ENCODE measurements at regions not wholly inside any gene's neighbourhood (a gene's known extent, or its start where the extent isn't known, plus 50 kb on each side); places are given as distances from the start of the nearest gene placed in this dataset.

DNA sequence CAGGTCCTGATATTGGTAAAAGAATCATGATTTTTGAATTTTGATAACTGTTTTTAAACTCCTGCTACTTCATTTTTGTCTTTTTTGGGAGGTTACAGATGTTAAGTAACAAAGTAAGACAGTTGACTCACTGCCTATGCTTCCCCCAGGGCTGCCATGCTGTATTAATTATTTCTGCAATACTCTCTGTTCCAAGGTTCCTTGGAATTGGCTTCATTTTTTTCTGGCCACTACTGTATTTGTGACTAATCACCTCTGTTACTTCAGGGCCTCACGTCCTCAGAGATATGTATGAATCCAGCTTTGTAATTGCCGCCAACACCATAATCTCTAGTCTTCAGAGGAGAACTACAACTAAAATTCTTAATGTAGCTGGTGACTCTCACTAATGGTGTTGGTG, 1729.3 kb downstream of the C4orf33 start:
- ATAC-seq (no peak), DNase-seq (ENCODE audit: extremely low read depth in 1 of 4, low spot score in 3 of 4) (no peak)
- in situ Hi-C loops (cut with MboI) = no loop called here
- TF ChIP-seq KDM5B (IDR thresholded peaks at IDR 0.05; ENCODE audit: insufficient replicate concordance, low read depth, low read length) (no peak), ZKSCAN3 (CRISPR knock-in tag; IDR thresholded peaks at IDR 0.05) (no peak), PTRF (tag; IDR thresholded peaks at IDR 0.05) (no peak), PTBP1 (IDR thresholded peaks at IDR 0.05; ENCODE audit: low read depth, low read length) (no peak), BACH1 (tag; IDR thresholded peaks at IDR 0.05) (no peak), RBM17 (IDR thresholded peaks at IDR 0.05; ENCODE audit: borderline replicate concordance, low read depth, low read length) (no peak), POLR2H (tag; IDR thresholded peaks at IDR 0.05; ENCODE audit: low read depth) (no peak), MCM7 (IDR thresholded peaks at IDR 0.05) (no peak), CHCHD3 (CRISPR knock-in tag; IDR thresholded peaks at IDR 0.05) (no peak), MEIS2 (IDR thresholded peaks at IDR 0.05; ENCODE audit: partially characterized antibody) (no peak), HNRNPK (IDR thresholded peaks at IDR 0.05; ENCODE audit: low read depth, low read length, poor library complexity, severe bottlenecking) (no peak), TAF1 (IDR thresholded peaks at IDR 0.05; ENCODE audit: control insufficient read depth, extremely low read depth, insufficient read depth, low read length, severe bottlenecking) (no peak)
- TF ChIP-seq, protein P1, sequence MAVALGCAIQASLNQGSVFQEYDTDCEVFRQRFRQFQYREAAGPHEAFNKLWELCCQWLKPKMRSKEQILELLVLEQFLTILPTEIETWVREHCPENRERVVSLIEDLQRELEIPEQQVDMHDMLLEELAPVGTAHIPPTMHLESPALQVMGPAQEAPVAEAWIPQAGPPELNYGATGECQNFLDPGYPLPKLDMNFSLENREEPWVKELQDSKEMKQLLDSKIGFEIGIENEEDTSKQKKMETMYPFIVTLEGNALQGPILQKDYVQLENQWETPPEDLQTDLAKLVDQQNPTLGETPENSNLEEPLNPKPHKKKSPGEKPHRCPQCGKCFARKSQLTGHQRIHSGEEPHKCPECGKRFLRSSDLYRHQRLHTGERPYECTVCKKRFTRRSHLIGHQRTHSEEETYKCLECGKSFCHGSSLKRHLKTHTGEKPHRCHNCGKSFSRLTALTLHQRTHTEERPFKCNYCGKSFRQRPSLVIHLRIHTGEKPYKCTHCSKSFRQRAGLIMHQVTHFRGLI (CRISPR knock-in tag; IDR thresholded peaks at IDR 0.05) = no peak
- TF ChIP-seq, protein P2, sequence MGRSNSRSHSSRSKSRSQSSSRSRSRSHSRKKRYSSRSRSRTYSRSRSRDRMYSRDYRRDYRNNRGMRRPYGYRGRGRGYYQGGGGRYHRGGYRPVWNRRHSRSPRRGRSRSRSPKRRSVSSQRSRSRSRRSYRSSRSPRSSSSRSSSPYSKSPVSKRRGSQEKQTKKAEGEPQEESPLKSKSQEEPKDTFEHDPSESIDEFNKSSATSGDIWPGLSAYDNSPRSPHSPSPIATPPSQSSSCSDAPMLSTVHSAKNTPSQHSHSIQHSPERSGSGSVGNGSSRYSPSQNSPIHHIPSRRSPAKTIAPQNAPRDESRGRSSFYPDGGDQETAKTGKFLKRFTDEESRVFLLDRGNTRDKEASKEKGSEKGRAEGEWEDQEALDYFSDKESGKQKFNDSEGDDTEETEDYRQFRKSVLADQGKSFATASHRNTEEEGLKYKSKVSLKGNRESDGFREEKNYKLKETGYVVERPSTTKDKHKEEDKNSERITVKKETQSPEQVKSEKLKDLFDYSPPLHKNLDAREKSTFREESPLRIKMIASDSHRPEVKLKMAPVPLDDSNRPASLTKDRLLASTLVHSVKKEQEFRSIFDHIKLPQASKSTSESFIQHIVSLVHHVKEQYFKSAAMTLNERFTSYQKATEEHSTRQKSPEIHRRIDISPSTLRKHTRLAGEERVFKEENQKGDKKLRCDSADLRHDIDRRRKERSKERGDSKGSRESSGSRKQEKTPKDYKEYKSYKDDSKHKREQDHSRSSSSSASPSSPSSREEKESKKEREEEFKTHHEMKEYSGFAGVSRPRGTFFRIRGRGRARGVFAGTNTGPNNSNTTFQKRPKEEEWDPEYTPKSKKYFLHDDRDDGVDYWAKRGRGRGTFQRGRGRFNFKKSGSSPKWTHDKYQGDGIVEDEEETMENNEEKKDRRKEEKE (IDR thresholded peaks at IDR 0.05; ENCODE audit: borderline replicate concordance in 1 of 2, control insufficient read depth in 1 of 2, low read depth in 2 of 2, low read length in 1 of 2) = no peak
- TF ChIP-seq, protein P3, sequence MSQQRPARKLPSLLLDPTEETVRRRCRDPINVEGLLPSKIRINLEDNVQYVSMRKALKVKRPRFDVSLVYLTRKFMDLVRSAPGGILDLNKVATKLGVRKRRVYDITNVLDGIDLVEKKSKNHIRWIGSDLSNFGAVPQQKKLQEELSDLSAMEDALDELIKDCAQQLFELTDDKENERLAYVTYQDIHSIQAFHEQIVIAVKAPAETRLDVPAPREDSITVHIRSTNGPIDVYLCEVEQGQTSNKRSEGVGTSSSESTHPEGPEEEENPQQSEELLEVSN (IDR thresholded peaks at IDR 0.05; ENCODE audit: borderline replicate concordance in 1 of 2, extremely low read depth in 1 of 2, insufficient read depth in 1 of 2, insufficient read length in 1 of 2, low read depth in 1 of 2, low read length in 1 of 2, poor library complexity in 1 of 2, severe bottlenecking in 1 of 2) = no peak
- TF ChIP-seq, protein P4, sequence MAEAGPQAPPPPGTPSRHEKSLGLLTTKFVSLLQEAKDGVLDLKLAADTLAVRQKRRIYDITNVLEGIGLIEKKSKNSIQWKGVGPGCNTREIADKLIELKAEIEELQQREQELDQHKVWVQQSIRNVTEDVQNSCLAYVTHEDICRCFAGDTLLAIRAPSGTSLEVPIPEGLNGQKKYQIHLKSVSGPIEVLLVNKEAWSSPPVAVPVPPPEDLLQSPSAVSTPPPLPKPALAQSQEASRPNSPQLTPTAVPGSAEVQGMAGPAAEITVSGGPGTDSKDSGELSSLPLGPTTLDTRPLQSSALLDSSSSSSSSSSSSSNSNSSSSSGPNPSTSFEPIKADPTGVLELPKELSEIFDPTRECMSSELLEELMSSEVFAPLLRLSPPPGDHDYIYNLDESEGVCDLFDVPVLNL (CRISPR knock-in tag; IDR thresholded peaks at IDR 0.05; ENCODE audit: low read depth) = no peak

More for the DNA sequence above, 1729.3 kb downstream of the C4orf33 start:
- no peak for FAIRE-seq
- no peaks in the 10 kb centered on the region for H4K20me1 ChIP-seq (replicated peaks; ENCODE audit: control insufficient read depth, insufficient read depth, low read length)
- no peak overlapping the region for H3K9ac ChIP-seq (ENCODE audit: insufficient read depth in 1 of 2, low read depth in 2 of 2, low read length in 2 of 2)
- no peaks in the 10 kb centered on the region for H3K79me2 ChIP-seq (ENCODE audit: control insufficient read depth, insufficient read depth, low read length)
- no peaks in the 10 kb centered on the region for H3K36me3 ChIP-seq (ENCODE audit: control insufficient read depth, insufficient read depth, low read length)
- ChIA-PET CTCF (ENCODE audit: low intra/inter-chr PET ratio) (no interaction called here), POLR2A (no interaction called here)
- H2AFZ ChIP-seq (ENCODE audit: low read depth, low read length) = no peak overlapping the region
- H3K27ac ChIP-seq (ENCODE audit: extremely low read depth, low read depth, low read length) = no peak overlapping the region
- H3K4me3 ChIP-seq = no peak overlapping the region
- intact Hi-C loops (cut with micrococcal nuclease) = no loop called here
- no peaks in the 10 kb centered on the region for H3K9me1 ChIP-seq (ENCODE audit: control insufficient read depth, insufficient read depth, low read length)
- no peaks in the 10 kb centered on the region for H3K9me3 ChIP-seq (replicated peaks; ENCODE audit: control insufficient read depth, insufficient read depth, low read depth, low read length)
- no peaks in the 10 kb centered on the region for H3K4me1 ChIP-seq (replicated peaks in 1 of 2; ENCODE audit: control insufficient read depth in 2 of 2, insufficient read depth in 2 of 2, low read length in 2 of 2)
- no TSS peak for BruUV-seq (replicated peaks)
- no peaks in the 10 kb centered on the region for H3K27me3 ChIP-seq (ENCODE audit: control insufficient read depth in 2 of 2, insufficient read depth in 2 of 2, low read length in 2 of 2)
- WGBS (ENCODE audit: insufficient coverage, low coverage, missing lambda C conversion rate) = 0% methylated on average over 2 of the region's 2 CpGs
- no peak overlapping the region for H3K4me2 ChIP-seq (ENCODE audit: insufficient read depth, low read length)
